GM19395 (cell line): ENCODE measurements at regions not wholly inside any gene's neighbourhood (a gene's known extent, or its start where the extent isn't known, plus 50 kb on each side); places are given as distances from the start of the nearest gene placed in this dataset.

ENCODE experiments used
- ATAC-seq: cut with Tn5 transposase; IDR thresholded peaks from one replicate; pipeline ENCODE4 v1.9.1; 2021; ENCODE audit warnings: mild to moderate bottlenecking, moderate library complexity; ENCODE audit not compliant: unreplicated experiment

GRCh38 chr9:28882529-28882928 lies 1309.2 kb upstream of the C9orf72 start:
- ATAC-seq, result no peak

GRCh38 chr9:28883234-28883633 lies 1310.0 kb upstream of the C9orf72 start:
- ATAC-seq, result no peak

GRCh38 chr9:28887188-28887884 lies 1314.1 kb upstream of the C9orf72 start:
- ATAC-seq, result no peak

GRCh38 chr9:28888806-28889205 lies 1315.5 kb upstream of the C9orf72 start:
- no peak for ATAC-seq

- ATAC-seq, result no peak
Observed at GRCh38 chr9:28892538-28892937, 1319.3 kb upstream of the C9orf72 start.

GRCh38 chr9:28899267-28899666 lies 1326.0 kb upstream of the C9orf72 start:
- no peak for ATAC-seq

- ATAC-seq, result no peak
Observed at GRCh38 chr9:28899926-28900325, 1326.6 kb upstream of the C9orf72 start.

- ATAC-seq, result no peak
Observed at GRCh38 chr9:28900406-28900805, 1327.1 kb upstream of the C9orf72 start.

- ATAC-seq, result no peak
Observed at GRCh38 chr9:28909526-28909925, 1336.2 kb upstream of the C9orf72 start.

GRCh38 chr9:28912621-28913020 lies 1339.3 kb upstream of the C9orf72 start:
- no peak for ATAC-seq

GRCh38 chr9:28915202-28915930 lies 1342.1 kb upstream of the C9orf72 start:
- ATAC-seq, result no peak

- no peak for ATAC-seq
Observed at GRCh38 chr9:28916348-28916747, 1343.1 kb upstream of the C9orf72 start.

GRCh38 chr9:28921857-28922500 lies 1348.7 kb upstream of the C9orf72 start:
- ATAC-seq, result no peak

- no peak for ATAC-seq
Observed at GRCh38 chr9:28922891-28923290, 1349.6 kb upstream of the C9orf72 start.

- no peak for ATAC-seq
Observed at GRCh38 chr9:28923351-28923750, 1350.1 kb upstream of the C9orf72 start.

- ATAC-seq, result no peak
Observed at GRCh38 chr9:28925157-28925556, 1351.9 kb upstream of the C9orf72 start.

GRCh38 chr9:28926306-28926705 lies 1353.0 kb upstream of the C9orf72 start:
- ATAC-seq, result no peak

- no peak for ATAC-seq
Observed at GRCh38 chr9:28927691-28928090, 1354.4 kb upstream of the C9orf72 start.

GRCh38 chr9:28929433-28929832 lies 1356.2 kb upstream of the C9orf72 start:
- no peak for ATAC-seq

GRCh38 chr9:28930766-28931165 lies 1357.5 kb upstream of the C9orf72 start:
- ATAC-seq, result no peak

GRCh38 chr9:28934111-28934510 lies 1360.8 kb upstream of the C9orf72 start:
- no peak for ATAC-seq

GRCh38 chr9:28938981-28939380 lies 1365.7 kb upstream of the C9orf72 start:
- no peak for ATAC-seq
